Astrocyte (in vitro differentiated cells and primary cell): ENCODE measurements at regions not wholly inside any gene's neighbourhood (a gene's known extent, or its start where the extent isn't known, plus 50 kb on each side); places are given as distances from the start of the nearest gene placed in this dataset.

Experiments
- CTCF ChIP-seq: IDR thresholded peaks from 2 replicates; pipeline ENCODE4 v1.5.1; 2011; ENCODE audit warnings: low read depth, mild to moderate bottlenecking, inconsistent platforms, low read length, moderate library complexity; ENCODE audit not compliant: insufficient read depth
- EZH2 ChIP-seq: IDR thresholded peaks from 2 replicates; pipeline ENCODE4 v1.6.1; 2012; ENCODE audit warnings: mild to moderate bottlenecking, low read length, inconsistent platforms; ENCODE audit not compliant: insufficient read depth

GRCh38 chr10:131651674-131652437 lies 249.0 kb upstream of the PPP2R2D start:
- TF ChIP-seq CTCF (no peak), EZH2 (no peak)
